ENCODE measurements at regions not wholly inside any gene's neighbourhood (a gene's known extent, or its start where the extent isn't known, plus 50 kb on each side); places are given as distances from the start of the nearest gene placed in this dataset.

GRCh38 chr5:5009240-5009639 is 130.9 kb upstream of the ADAMTS16 start:
- DNase-seq (ENCODE audit: low spot score) = no peak

- DNase-seq (ENCODE audit: low spot score) = no peak
Observed at GRCh38 chr5:5011151-5011550, 129.0 kb upstream of the ADAMTS16 start.

GRCh38 chr5:5014586-5015235 is 125.4 kb upstream of the ADAMTS16 start:
- no peak for DNase-seq (ENCODE audit: low spot score)

- DNase-seq (ENCODE audit: low spot score) = no peak
Observed at GRCh38 chr5:5017827-5018577, 122.1 kb upstream of the ADAMTS16 start.

- no peak for DNase-seq (ENCODE audit: low spot score)
Observed at GRCh38 chr5:5018578-5018970, 121.6 kb upstream of the ADAMTS16 start.

- no peak for DNase-seq (ENCODE audit: low spot score)
Observed at GRCh38 chr5:5021436-5021835, 118.7 kb upstream of the ADAMTS16 start.

GRCh38 chr5:5025098-5025773 is 114.9 kb upstream of the ADAMTS16 start:
- DNase-seq (ENCODE audit: low spot score) = no peak

GRCh38 chr5:5025774-5026408 is 114.2 kb upstream of the ADAMTS16 start:
- no peak for DNase-seq (ENCODE audit: low spot score)

- no peak for DNase-seq (ENCODE audit: low spot score)
Observed at GRCh38 chr5:5026409-5026785, 113.7 kb upstream of the ADAMTS16 start.

- DNase-seq (ENCODE audit: low spot score) = no peak
Observed at GRCh38 chr5:5031665-5032064, 108.5 kb upstream of the ADAMTS16 start.

- DNase-seq (ENCODE audit: low spot score) = no peak
Observed at GRCh38 chr5:5037674-5038073, 102.5 kb upstream of the ADAMTS16 start.

- DNase-seq (ENCODE audit: low spot score) = no peak
Observed at GRCh38 chr5:5039918-5040317, 100.2 kb upstream of the ADAMTS16 start.

- DNase-seq (ENCODE audit: low spot score) = no peak
Observed at GRCh38 chr5:5040712-5041111, 99.4 kb upstream of the ADAMTS16 start.

GRCh38 chr5:5042806-5043205 is 97.3 kb upstream of the ADAMTS16 start:
- DNase-seq (ENCODE audit: low spot score) = no peak

GRCh38 chr5:5043346-5043745 is 96.8 kb upstream of the ADAMTS16 start:
- no peak for DNase-seq (ENCODE audit: low spot score)

GRCh38 chr5:5044247-5044840 is 95.8 kb upstream of the ADAMTS16 start:
- DNase-seq (ENCODE audit: low spot score) = no peak

GRCh38 chr5:5046680-5047502 is 93.2 kb upstream of the ADAMTS16 start:
- DNase-seq (ENCODE audit: low spot score) = no peak

- DNase-seq (ENCODE audit: low spot score) = no peak
Observed at GRCh38 chr5:5050801-5051200, 89.3 kb upstream of the ADAMTS16 start.

GRCh38 chr5:5055712-5056111 is 84.4 kb upstream of the ADAMTS16 start:
- no peak for DNase-seq (ENCODE audit: low spot score)

- no peak for DNase-seq (ENCODE audit: low spot score)
Observed at GRCh38 chr5:5061836-5062235, 78.3 kb upstream of the ADAMTS16 start.

- no peak for DNase-seq (ENCODE audit: low spot score)
Observed at GRCh38 chr5:5062525-5063302, 77.4 kb upstream of the ADAMTS16 start.

All from HuH-7.5 (cell line).